Pancreas (tissue), 10 donors: ENCODE measurements at regions not wholly inside any gene's neighbourhood (a gene's known extent, or its start where the extent isn't known, plus 50 kb on each side); places are given as distances from the start of the nearest gene placed in this dataset.
"Not testable (repeated sequence)": the region's sequence is repeated elsewhere in the genome, so short reads cannot be mapped to it uniquely, and the experiment has no call there.

Experiments
- ATAC-seq, 4 donors: fragments of 200-7000 bp; cut with Tn5 transposase; one replicate each; pipeline versions ENCODE4 v1.8.0 to v1.9.1; 2020; ENCODE audit warnings: mild to moderate bottlenecking in 4 of 4, moderate library complexity in 4 of 4
- DNase-seq, 6 donors: peaks; one replicate each; pipeline ENCODE4 v3.0.0-alpha.2; 2020
- FAIRE-seq: peaks from 2 replicates; lab custom pipeline; 2012; peaks lifted over from hg19 to GRCh38; lab: Jason Lieb, UNC
- H3K27ac ChIP-seq, 4 donors: fragments of 200-600 bp; sonication (generic); 1 replicate in 3 of 4; 2 replicates in 1 of 4; pipeline versions ENCODE4 v1.5.0 to v1.8.0; 2020
- H3K27me3 ChIP-seq, 4 donors: fragments of 200-600 bp; one replicate each; pipeline ENCODE4 v1.8.0; 2021
- H3K36me3 ChIP-seq, 3 donors: fragments of 200-600 bp; sonication (generic) in 1 of 3; one replicate each; pipeline versions ENCODE4 v1.5.0 to v1.8.0; 2020 to 2021
- H3K4me1 ChIP-seq, 3 donors: fragments of 200-600 bp; one replicate each; pipeline ENCODE4 v1.8.0; 2021
- H3K4me3 ChIP-seq, 4 donors: fragments of 200-600 bp; sonication (generic) in 2 of 4; one replicate each; pipeline versions ENCODE4 v1.5.0 to v1.8.0; 2020 to 2021
- H3K9me3 ChIP-seq, 4 donors: fragments of 200-600 bp; one replicate each; pipeline ENCODE4 v1.8.0; 2021
- WGBS, 2 donors: extraction: QIAGEN DNeasy Blood & Tissue Kit; methylation state at CpG; one replicate each; pipeline ENCODE4 v1.1.7; 2013; 5-methylcytosine and 5-hydroxymethylcytosine counted together
- intact Hi-C, 3 donors: fragments of 100-400 bp; cut with DNase I; formaldehyde crosslinking; loops; one replicate each; pipeline versions ENCODE4 v1.11.1 to v1.14.2; 2022
- TF ChIP-seq, protein P1 (sequence below), 4 donors: fragments of 200-600 bp; sonication (generic) in 3 of 4; IDR thresholded peaks; one replicate each; pipeline versions ENCODE4 v1.5.0 to v1.8.0; 2021; ENCODE audit warnings: antibody characterized with exemption in 4 of 4
- donor health status: healthy with polysubstance abuse.
- donor health status: DM: no; HTN: no; CAD: no; lungs with moderate emphysema.
- donor health status: DM: no; HTN: no; CAD: no.
- donor health status: control.
- donor health status: control.
- donor health status: Bipolar disorder and iron deficiency.
- donor health status: DM: yes; HTN: yes; CAD: no.
- donor health status: DM: no; HTN: no; CAD: no.
- donor health status: DM: no; HTN: no; CAD: no.
- donor health status: DM: yes; HTN: yes; CAD: no.

DNA sequence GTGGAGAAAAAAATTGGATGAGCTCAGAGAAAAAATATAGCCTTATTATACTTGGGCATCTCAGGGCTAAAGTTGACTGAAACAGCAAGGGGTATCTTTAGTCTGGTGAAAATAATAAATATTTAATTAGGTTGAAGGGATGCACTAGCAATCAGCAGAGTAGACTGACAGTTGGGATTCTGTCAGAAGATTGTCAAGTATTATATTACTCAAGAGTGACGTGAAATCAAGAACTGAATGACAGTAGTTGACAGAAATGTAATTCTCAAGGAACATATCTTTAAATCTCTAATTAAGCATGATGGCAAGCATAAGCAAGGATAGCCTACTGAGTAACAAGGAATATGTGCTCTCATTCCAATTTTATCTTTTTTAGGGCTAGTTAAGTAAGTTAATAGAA lies 1301.1 kb downstream of the DSC3 start:
- no peaks in the 10 kb centered on the region for H3K4me1 ChIP-seq
- intact Hi-C loops: no loop called here
- H3K9me3 ChIP-seq: no peaks in the 10 kb centered on the region
- FAIRE-seq (no peak), DNase-seq (no peak), ATAC-seq (no peak)
- H3K4me3 ChIP-seq: no peak overlapping the region
- TF ChIP-seq, protein P1, sequence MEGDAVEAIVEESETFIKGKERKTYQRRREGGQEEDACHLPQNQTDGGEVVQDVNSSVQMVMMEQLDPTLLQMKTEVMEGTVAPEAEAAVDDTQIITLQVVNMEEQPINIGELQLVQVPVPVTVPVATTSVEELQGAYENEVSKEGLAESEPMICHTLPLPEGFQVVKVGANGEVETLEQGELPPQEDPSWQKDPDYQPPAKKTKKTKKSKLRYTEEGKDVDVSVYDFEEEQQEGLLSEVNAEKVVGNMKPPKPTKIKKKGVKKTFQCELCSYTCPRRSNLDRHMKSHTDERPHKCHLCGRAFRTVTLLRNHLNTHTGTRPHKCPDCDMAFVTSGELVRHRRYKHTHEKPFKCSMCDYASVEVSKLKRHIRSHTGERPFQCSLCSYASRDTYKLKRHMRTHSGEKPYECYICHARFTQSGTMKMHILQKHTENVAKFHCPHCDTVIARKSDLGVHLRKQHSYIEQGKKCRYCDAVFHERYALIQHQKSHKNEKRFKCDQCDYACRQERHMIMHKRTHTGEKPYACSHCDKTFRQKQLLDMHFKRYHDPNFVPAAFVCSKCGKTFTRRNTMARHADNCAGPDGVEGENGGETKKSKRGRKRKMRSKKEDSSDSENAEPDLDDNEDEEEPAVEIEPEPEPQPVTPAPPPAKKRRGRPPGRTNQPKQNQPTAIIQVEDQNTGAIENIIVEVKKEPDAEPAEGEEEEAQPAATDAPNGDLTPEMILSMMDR (IDR thresholded peaks at IDR 0.05): no peak
- H3K27me3 ChIP-seq: no peaks in the 10 kb centered on the region
- 64 to 66% methylated on average over 1 of the region's 1 CpG for WGBS, 2 donors
- no peaks in the 10 kb centered on the region for H3K36me3 ChIP-seq
- no peak overlapping the region for H3K27ac ChIP-seq

DNA sequence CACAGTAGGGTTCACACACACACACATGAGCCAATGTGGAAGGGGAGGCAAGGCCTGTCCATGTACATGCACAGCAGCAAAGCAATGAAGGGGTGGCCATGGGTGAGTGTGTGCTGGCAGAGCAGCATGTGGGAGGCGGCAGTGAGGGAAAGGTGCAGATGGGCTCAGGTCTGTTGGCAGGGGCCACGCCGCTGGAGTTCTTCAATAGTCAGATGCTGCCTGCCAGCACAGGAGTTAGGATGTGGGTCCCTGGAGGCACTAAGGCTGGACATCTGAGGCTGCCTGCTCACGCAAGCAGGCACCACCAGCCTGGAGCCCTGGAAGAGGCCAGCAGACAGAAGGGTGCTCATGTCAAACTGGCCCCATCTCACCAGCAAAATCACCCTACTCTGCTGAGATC lies 1304.9 kb downstream of the DSC3 start:
- H3K27ac ChIP-seq: no peak overlapping the region
- intact Hi-C loops: no loop called here
- TF ChIP-seq, protein P1 (IDR thresholded peaks at IDR 0.05): no peak
- H3K9me3 ChIP-seq: no peaks in the 10 kb centered on the region
- no peak for FAIRE-seq
- no peak overlapping the region for H3K4me3 ChIP-seq
- 67 to 94% methylated on average over 4 of the region's 4 CpGs for WGBS, 2 donors
- no peaks in the 10 kb centered on the region for H3K27me3 ChIP-seq
- no peak for DNase-seq
- no peaks in the 10 kb centered on the region for H3K4me1 ChIP-seq
- no peaks in the 10 kb centered on the region for H3K36me3 ChIP-seq
- ATAC-seq: no peak

DNA sequence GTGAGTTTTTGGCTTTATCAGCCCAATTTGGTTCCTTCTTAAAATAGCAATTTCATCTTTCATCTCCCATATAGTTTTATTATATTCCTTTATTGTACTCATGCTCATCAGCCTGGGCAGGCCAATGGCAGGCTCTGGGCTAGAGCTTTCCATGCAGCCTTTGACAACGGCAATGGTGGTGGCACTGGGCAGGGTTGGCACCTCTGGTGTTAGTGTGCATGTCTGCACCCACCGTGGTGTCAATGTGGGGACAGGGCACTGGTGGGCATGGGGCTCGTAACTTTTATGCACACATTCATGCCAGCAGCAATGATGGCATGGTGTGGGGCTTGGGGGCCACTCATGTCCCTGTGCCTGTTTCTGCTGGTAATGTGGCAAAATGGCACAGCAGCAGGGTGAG lies 1305.4 kb downstream of the DSC3 start:
- TF ChIP-seq, protein P1 (IDR thresholded peaks at IDR 0.05): no peak
- Histone ChIP-seq H3K4me3 (no peak overlapping the region), H3K9me3 (no peaks in the 10 kb centered on the region), H3K27me3 (no peaks in the 10 kb centered on the region), H3K36me3 (no peaks in the 10 kb centered on the region), H3K4me1 (no peaks in the 10 kb centered on the region), H3K27ac (no peak overlapping the region)
- DNase-seq (no peak), FAIRE-seq (no peak), ATAC-seq (no peak)
- 41 to 45% methylated on average over 3 of the region's 3 CpGs for WGBS, 2 donors
- intact Hi-C loops: no loop called here

DNA sequence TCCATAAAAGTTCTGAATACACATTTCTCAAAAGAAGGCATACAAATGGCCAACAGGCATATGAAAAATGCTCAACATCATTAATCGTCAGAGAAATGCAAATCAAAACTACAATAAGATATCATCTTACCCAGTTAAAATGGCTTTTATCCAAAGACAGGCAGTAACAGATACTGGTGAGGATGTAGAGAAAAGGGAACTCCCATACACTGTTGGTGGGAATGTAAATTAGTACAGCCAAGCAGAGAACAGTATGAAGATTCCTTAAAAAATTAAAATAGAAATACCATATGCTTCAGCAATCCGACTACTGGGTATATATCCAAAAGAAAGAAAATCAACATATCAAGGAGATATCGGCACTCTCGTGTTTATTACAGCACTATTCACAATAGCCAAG lies 1312.5 kb downstream of the DSC3 start:
- TF ChIP-seq, protein P1 (IDR thresholded peaks at IDR 0.05): no peak
- Histone ChIP-seq H3K9me3 (no peaks in the 10 kb centered on the region), H3K27me3 (no peaks in the 10 kb centered on the region), H3K4me3 (no peak overlapping the region), H3K4me1 (no peaks in the 10 kb centered on the region), H3K36me3 (no peaks in the 10 kb centered on the region), H3K27ac (no peak overlapping the region)
- FAIRE-seq: no peak
- intact Hi-C loops: no loop called here
- ATAC-seq: no peak
- WGBS, 2 donors: 59 to 73% methylated on average over 4 of the region's 4 CpGs
- DNase-seq: no peak

DNA sequence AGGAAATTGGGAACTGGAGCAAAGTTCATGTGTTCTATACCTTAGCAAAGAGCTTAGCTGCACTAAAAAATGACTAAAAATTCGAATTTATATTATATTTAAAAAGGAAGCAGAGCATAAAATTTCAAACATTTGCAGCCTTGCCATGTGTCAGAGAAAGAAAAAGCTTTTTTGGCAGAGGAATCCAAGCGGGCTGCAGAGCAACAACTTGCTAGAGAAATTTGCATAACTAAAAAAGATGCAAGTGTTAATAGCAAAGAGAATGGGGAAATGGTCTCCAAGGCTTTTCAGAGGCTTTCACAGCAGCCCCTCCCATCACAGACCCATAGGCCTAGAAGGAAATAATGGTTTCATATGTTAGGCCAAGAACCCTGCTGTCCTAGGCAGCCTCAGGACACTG lies 1315.9 kb downstream of the DSC3 start:
- no peaks in the 10 kb centered on the region for H3K36me3 ChIP-seq
- FAIRE-seq (no peak), DNase-seq (no peak), ATAC-seq (no peak)
- H3K4me1 ChIP-seq: no peaks in the 10 kb centered on the region
- no peaks in the 10 kb centered on the region for H3K27me3 ChIP-seq
- intact Hi-C loops: no loop called here
- no peaks in the 10 kb centered on the region for H3K9me3 ChIP-seq
- H3K27ac ChIP-seq: no peak overlapping the region
- TF ChIP-seq, protein P1 (IDR thresholded peaks at IDR 0.05): no peak
- no peak overlapping the region for H3K4me3 ChIP-seq
- 16 to 26% methylated on average over 2 of the region's 2 CpGs for WGBS, 2 donors

DNA sequence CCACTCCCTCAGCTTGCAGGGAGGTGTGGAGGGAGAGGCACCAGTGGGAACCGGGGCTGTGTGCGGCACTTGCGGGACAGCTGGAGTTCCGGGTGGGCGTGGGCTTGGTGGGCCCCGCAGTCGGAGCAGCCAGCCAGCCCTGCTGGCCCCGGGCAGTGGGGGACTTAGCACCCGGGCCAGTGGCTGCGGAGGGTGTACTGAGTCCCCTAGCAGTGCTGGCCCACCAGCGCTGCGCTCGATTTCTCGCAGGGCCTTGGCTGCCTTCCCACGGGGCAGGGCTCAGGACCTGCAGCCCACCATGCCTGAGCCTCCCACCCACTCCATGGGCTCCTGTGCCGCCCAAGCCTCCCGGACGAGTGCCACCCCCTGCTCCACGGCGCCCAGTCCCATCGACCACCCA lies 1319.1 kb downstream of the DSC3 start:
- H3K36me3 ChIP-seq, intact Hi-C loops, H3K4me1 ChIP-seq, ATAC-seq, H3K4me3 ChIP-seq, H3K9me3 ChIP-seq, H3K27ac ChIP-seq, H3K27me3 ChIP-seq, FAIRE-seq: not testable (repeated sequence)
- 75 to 87% methylated on average over 21 of the region's 21 CpGs for WGBS, 2 donors
- peak in 1 of 6 donors; percentile 29 for DNase-seq

DNA sequence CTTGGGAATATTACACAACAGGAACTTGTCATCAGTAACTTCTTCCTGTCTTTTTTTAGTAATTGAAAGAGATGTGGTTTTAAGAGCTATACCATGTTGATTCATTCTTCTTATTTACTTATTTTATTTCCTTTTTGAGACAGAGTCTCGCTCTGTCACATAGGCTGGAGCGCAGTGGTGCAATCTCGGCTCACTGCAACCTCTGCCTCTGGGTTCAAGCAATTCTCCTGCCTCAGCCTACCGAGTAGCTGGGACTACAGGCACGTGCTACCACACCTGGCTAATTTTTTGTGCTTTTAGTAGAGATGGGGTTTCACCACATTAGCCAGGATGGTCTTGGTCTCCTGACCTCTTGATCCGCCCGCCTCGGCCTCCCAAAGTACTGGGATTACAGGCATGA lies 1326.6 kb downstream of the DSC3 start:
- intact Hi-C loops: not testable (repeated sequence)

More for the DNA sequence above, 1326.6 kb downstream of the DSC3 start:
- not testable (repeated sequence) for H3K9me3 ChIP-seq, H3K27ac ChIP-seq, H3K36me3 ChIP-seq, ATAC-seq, H3K4me1 ChIP-seq, DNase-seq, FAIRE-seq, H3K4me3 ChIP-seq, H3K27me3 ChIP-seq
- WGBS, 2 donors: 72 to 82% methylated on average over 8 of the region's 8 CpGs
